Astrocyte of the spinal cord (primary cell): ENCODE measurements at regions not wholly inside any gene's neighbourhood (a gene's known extent, or its start where the extent isn't known, plus 50 kb on each side); places are given as distances from the start of the nearest gene placed in this dataset.
"Not testable (repeated sequence)": the region's sequence is repeated elsewhere in the genome, so short reads cannot be mapped to it uniquely, and the experiment has no call there.

Experiments
- DNase-seq: peaks from one replicate; pipeline ENCODE4 v3.0.0; 2011; ENCODE audit warnings: low read depth, low spot score
- H3K4me3 ChIP-seq: 2 replicates; pipeline ENCODE4 v1.5.1; 2011; ENCODE audit warnings: low read depth, mild to moderate bottlenecking, low read length, moderate library complexity
- in situ Hi-C: cut with HindIII; loops from 2 replicates; pipeline ENCODE4 v1.10.0; 2017; ENCODE audit warnings: low sequenced_read_pairs
- TF ChIP-seq, protein P1 (sequence below): IDR thresholded peaks from 2 replicates; pipeline ENCODE4 v1.5.1; 2012; ENCODE audit warnings: low read depth, mild to moderate bottlenecking, low read length, inconsistent platforms

DNA sequence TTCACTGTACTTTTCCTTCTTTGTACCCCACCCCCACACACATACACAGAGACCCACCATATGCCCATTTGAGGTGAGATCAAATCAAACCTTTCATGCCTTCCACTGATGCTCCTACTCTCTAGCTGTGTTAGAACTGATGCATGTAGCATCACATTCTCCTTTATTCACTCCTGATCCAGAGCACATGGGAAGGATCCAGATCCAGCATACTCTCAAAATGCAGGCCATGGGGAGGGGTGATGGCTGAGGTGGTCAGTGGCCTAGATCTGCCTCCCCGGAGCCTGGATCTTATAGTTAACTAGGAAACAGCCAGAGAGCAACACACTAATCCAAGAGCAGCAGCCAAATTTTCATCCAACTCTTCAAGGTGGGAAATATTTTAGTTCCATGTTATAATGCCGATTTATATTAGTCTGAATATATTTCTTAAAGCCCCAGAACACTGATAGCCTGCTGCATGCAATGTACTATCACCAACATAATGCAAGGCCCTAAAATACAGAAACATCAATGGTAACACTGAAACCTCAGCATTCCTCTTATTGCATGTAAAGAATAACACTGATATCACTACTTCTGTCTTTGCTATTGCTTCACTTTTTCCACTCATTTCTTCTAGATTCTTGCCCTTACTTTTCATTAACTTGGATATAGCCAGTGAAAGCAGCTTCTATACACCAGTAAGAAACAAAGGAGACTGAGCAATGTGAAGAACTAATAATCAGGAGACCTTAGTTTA, 126.8 kb upstream of the BEND6 start:
- in situ Hi-C loops: no loop called here

DNA sequence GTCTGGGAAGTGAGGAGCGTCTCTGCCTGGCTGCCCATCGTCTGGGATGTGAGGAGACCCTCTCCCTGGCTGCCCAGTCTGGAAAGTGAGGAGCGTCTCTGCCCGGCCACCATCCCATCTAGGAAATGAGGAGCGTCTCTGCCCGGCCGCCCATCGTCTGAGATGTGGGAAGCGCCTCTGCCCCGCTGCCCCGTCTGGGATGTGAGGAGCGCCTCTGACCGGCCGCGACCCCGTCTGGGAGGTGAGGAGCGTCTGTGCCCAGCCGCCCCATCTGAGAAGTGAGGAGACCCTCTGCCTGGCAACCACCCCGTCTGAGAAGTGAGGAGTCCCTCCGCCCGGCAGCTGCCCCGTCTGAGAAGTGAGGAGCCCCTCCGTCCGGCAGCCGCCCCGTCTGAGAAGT, 130.5 kb upstream of the BEND6 start:
- DNase-seq, in situ Hi-C loops, H3K4me3 ChIP-seq: not testable (repeated sequence)

More for the DNA sequence above, 126.8 kb upstream of the BEND6 start:
- no peak for DNase-seq
- TF ChIP-seq, protein P1, sequence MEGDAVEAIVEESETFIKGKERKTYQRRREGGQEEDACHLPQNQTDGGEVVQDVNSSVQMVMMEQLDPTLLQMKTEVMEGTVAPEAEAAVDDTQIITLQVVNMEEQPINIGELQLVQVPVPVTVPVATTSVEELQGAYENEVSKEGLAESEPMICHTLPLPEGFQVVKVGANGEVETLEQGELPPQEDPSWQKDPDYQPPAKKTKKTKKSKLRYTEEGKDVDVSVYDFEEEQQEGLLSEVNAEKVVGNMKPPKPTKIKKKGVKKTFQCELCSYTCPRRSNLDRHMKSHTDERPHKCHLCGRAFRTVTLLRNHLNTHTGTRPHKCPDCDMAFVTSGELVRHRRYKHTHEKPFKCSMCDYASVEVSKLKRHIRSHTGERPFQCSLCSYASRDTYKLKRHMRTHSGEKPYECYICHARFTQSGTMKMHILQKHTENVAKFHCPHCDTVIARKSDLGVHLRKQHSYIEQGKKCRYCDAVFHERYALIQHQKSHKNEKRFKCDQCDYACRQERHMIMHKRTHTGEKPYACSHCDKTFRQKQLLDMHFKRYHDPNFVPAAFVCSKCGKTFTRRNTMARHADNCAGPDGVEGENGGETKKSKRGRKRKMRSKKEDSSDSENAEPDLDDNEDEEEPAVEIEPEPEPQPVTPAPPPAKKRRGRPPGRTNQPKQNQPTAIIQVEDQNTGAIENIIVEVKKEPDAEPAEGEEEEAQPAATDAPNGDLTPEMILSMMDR: no peak
- H3K4me3 ChIP-seq: no peak overlapping the region

DNA sequence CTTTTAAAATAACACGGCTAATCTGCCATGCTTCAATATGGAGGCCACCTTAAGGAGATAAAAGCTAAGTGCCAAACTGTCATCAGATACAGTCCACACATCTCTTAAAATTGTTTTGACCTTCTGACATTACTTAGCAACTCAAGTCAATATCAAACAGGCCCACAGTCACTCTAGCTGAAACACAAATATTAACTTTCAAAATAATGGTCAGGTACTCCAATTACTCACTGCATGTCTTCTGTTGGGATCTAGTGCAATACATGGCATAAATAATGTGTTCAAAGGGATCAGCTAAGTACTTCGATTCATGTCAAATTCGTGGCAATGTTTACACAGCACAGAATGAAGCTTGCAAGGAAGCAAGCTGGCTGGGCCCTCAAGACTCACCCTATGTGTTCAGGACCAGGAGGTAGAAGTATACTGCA, 133.9 kb upstream of the BEND6 start:
- in situ Hi-C loops: no loop called here
- H3K4me3 ChIP-seq: no peak overlapping the region
- TF ChIP-seq, protein P1: no peak
- no peak for DNase-seq

DNA sequence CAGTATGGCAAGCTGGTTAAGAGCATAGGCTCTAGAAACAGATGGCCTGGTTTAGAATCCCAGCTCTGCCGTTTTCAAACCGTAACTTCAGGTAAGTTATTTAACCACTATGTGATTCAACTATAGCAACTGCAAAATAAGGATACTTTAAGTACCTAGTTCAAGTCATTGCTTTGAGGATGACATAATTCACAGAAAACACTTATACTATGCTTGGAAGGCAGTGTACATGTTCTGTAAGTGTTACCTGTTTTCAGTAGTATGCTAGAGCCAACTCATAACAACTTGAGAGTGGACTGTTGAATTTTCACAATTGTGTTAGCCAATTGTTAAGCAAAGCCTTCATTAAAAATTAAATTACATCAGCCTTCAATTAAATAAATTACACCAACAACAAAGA, 134.8 kb upstream of the BEND6 start:
- no peak for DNase-seq
- in situ Hi-C loops: no loop called here
- TF ChIP-seq, protein P1: no peak
- no peak overlapping the region for H3K4me3 ChIP-seq

DNA sequence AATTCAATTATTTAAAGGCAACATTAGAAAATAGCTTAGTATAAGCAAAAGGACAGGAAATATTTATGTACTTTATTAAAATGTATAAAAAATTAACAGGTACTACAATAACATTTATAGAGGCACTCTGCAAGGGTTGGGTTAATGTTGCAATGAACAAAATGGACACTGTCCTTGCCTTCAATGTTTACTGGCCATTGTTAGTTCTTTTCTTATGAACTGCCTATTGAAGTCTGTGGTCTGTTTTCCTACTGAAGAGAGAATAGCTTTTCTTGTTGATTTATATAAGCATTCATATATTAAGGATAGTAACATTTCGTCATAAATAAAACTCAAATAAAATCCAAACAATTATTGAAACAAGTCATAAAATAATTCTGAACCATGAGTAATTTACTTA, 135.3 kb upstream of the BEND6 start:
- TF ChIP-seq, protein P1: no peak
- H3K4me3 ChIP-seq: no peak overlapping the region
- in situ Hi-C loops: no loop called here
- no peak for DNase-seq

DNA sequence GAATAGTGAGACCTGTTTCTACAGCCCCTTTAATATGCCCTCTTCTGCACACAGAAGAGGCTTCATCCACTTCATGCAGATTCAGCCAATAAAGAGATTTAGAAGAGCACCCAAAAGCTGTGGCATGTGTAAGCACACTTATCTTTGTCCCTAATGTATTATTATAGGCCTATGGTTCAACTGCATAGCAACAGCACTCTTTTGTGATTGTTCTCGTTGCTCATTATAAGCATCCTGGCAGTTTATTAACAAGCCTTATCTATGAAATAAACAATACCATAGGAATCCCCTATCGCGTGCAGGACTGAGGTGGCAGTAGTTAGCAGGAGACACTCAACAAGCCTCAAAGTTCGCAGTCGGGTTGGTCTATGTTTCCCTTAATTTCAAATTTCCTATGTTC, 138.5 kb upstream of the BEND6 start:
- in situ Hi-C loops: no loop called here
- TF ChIP-seq, protein P1: no peak
- H3K4me3 ChIP-seq: no peak overlapping the region
- no peak for DNase-seq

DNA sequence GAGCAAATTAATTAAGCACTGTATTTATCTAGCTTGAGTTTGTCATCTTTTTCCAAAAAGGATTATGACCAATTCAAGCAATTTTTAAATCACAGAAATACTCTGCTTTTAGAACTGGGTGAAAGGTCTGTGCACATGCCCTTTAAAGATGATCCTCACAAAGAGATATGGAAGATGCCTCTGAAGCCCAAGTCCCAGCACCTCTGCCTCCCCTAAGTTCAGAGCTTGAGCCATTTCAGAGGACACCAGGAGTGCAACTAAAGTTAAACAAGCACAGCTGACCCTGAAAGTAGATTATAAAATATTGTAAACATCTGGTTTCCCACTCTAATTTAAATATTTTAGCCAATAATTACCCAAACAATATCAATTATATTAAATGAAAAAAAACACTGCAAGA, 139.5 kb upstream of the BEND6 start:
- DNase-seq: no peak
- TF ChIP-seq, protein P1: no peak
- in situ Hi-C loops: no loop called here
- no peak overlapping the region for H3K4me3 ChIP-seq
